ENCODE measurements at regions not wholly inside any gene's neighbourhood (a gene's known extent, or its start where the extent isn't known, plus 50 kb on each side); places are given as distances from the start of the nearest gene placed in this dataset.

GRCh38 chr5:56763711-56764466 lies 51.5 kb upstream of the MAP3K1 start (continued):
- no peak for TF ChIP-seq GABPA (IDR thresholded peaks at IDR 0.05; ENCODE audit: low read depth)

GRCh38 chr5:56763182-56763581 lies 52.2 kb upstream of the MAP3K1 start:
- no peak overlapping the region for H2AFZ ChIP-seq (ENCODE audit: low read depth)
- H3K4me3 ChIP-seq (ENCODE audit: low read depth in 2 of 2, low read length in 1 of 2) = no peak overlapping the region
- peak overlapping the region in 1 of 2 experiments; percentile 100; a peak in 3 of 4 replicates for H3K27ac ChIP-seq (ENCODE audit: low read depth in 2 of 2, low read length in 1 of 2)
- peaks cover 0 to 28% of the 10 kb centered on the region in 2 experiments; a peak in 2 of 4 replicates for H3K4me1 ChIP-seq (ENCODE audit: control insufficient read depth in 1 of 2, insufficient read depth in 2 of 2, low read depth in 1 of 2, low read length in 1 of 2)
- POLR2A ChIA-PET = no interaction called here
- H3K27me3 ChIP-seq (ENCODE audit: insufficient read depth) = no peaks in the 10 kb centered on the region
- no peak overlapping the region for H3K4me2 ChIP-seq
- TF ChIP-seq IRF3 (IDR thresholded peaks at IDR 0.05; ENCODE audit: low read depth, low read length) = no peak
- TF ChIP-seq TAF1 (IDR thresholded peaks at IDR 0.05; ENCODE audit: borderline replicate concordance, low read depth, low read length) = no peak
- no peak for TF ChIP-seq JUND (IDR thresholded peaks at IDR 0.05)
- no peak for TF ChIP-seq RCOR1 (IDR thresholded peaks at IDR 0.05; ENCODE audit: low read length)
- TF ChIP-seq CHD2 (IDR thresholded peaks at IDR 0.05; ENCODE audit: low read length, partially characterized antibody) = no peak
- TF ChIP-seq EP300 (IDR thresholded peaks at IDR 0.05; ENCODE audit: borderline replicate concordance in 1 of 2, low read depth in 1 of 2, low read length in 1 of 2) = no peak
- no peak for TF ChIP-seq ELF1 (IDR thresholded peaks at IDR 0.05)
- TF ChIP-seq PBX3 (IDR thresholded peaks at IDR 0.05) = no peak
- TF ChIP-seq REST (IDR thresholded peaks at IDR 0.05; ENCODE audit: low read depth, low read length) = no peak
- no peaks in the 10 kb centered on the region for H3K9me2 ChIP-seq
- H3K9ac ChIP-seq = no peak overlapping the region
- no peak for DNase-seq
- H3K79me2 ChIP-seq (ENCODE audit: insufficient read depth) = no peaks in the 10 kb centered on the region
- CTCF ChIA-PET = interaction anchor here (0.9 to 1.6 kb wide), 2 partner anchors 64 to 75 kb away, joined by 4 to 5 read pairs; no protein-coding TSS in a partner anchor
- 50% methylated on average over 1 of the region's 1 CpG for WGBS (ENCODE audit: low lambda C conversion rate)
- no peaks in the 10 kb centered on the region for H4K20me1 ChIP-seq (ENCODE audit: insufficient read depth)
- H3K9me3 ChIP-seq = no peaks in the 10 kb centered on the region
- no peaks in the 10 kb centered on the region for H3F3A ChIP-seq (replicated peaks; ENCODE audit: insufficient read depth)
- no peaks in the 10 kb centered on the region for H3K36me3 ChIP-seq (replicated peaks in 1 of 2; ENCODE audit: control insufficient read depth in 1 of 2, insufficient read depth in 2 of 2, low read length in 1 of 2)
